ENCODE measurements at regions not wholly inside any gene's neighbourhood (a gene's known extent, or its start where the extent isn't known, plus 50 kb on each side); places are given as distances from the start of the nearest gene placed in this dataset.

DNA sequence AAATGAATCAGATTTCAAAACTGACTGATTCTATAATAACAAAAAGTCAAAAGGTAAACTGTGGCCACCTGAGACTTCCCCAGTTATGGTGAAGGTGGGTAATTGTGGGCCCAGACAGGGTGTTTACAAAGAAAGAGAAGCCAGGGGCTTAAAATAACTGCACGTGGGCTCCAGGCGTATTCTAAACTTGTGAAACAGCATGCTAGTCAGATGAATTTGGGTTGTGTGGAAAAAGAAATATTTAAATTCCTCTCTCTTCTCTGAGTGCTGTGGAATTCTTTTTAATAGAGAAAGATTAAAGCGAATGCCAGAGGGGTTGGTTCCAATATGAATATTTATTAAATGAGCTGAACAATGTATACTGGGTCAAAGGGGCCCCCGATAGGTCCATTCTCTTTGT is 166.3 kb upstream of the AFDN start:
- Histone ChIP-seq H3K4me3 (ENCODE audit: insufficient read depth, low read depth, low read length) (no peak overlapping the region), H2AFZ (replicated peaks; ENCODE audit: low read length, poor library complexity) (no peak overlapping the region), H2BK15ac (ENCODE audit: low read depth, low read length) (no peak overlapping the region), H3K79me1 (ENCODE audit: low read depth in 1 of 2, low read length in 2 of 2) (no peaks in the 10 kb centered on the region), H3K56ac (ENCODE audit: extremely low read depth, insufficient read depth, low read length) (no peak overlapping the region), H4K91ac (ENCODE audit: insufficient read depth, low read depth, low read length) (no peak overlapping the region), H4K20me1 (ENCODE audit: insufficient read depth, low read length) (no peaks in the 10 kb centered on the region), H3K27me3 (ENCODE audit: control insufficient read depth, insufficient read depth, low read length) (no peaks in the 10 kb centered on the region), H3K27ac (ENCODE audit: insufficient read depth, low read length) (no peak overlapping the region), H3K18ac (ENCODE audit: low read depth, low read length) (no peak overlapping the region), H3K4me1 (ENCODE audit: control insufficient read depth, insufficient read depth, low read length) (no peaks in the 10 kb centered on the region), H2AK5ac (ENCODE audit: low read depth, low read length) (no peak overlapping the region), H2AK9ac (replicated peaks; ENCODE audit: low read depth, low read length, poor library complexity) (no peak overlapping the region), H4K5ac (ENCODE audit: low read depth, low read length) (no peak overlapping the region), H3K4ac (ENCODE audit: low read depth, low read length) (no peak overlapping the region), H3K9me3 (ENCODE audit: control insufficient read depth, insufficient read depth, low read length) (peaks cover 50% of the 10 kb centered on the region), H2BK120ac (ENCODE audit: low read depth, low read length) (no peak overlapping the region), H3K14ac (replicated peaks; ENCODE audit: low read depth, low read length) (no peak overlapping the region), H2BK5ac (ENCODE audit: low read depth, low read length, poor library complexity, severe bottlenecking) (no peak overlapping the region), H3K9me1 (ENCODE audit: insufficient read depth, low read length) (no peaks in the 10 kb centered on the region), H3K36me3 (ENCODE audit: control insufficient read depth, insufficient read depth, low read length) (no peaks in the 10 kb centered on the region), H3K23ac (ENCODE audit: low read depth, low read length) (no peak overlapping the region), H2BK20ac (ENCODE audit: low read depth, low read length) (no peak overlapping the region), H3K4me2 (ENCODE audit: low read depth, low read length) (no peak overlapping the region), H4K8ac (ENCODE audit: low read depth in 2 of 2, low read length in 2 of 2) (no peak overlapping the region), H3K9ac (ENCODE audit: low read depth, low read length) (no peak overlapping the region)
- WGBS, 2 experiments (ENCODE audit: extremely low coverage in 2 of 2, insufficient read length in 1 of 2), result no CpG with 5 or more reads among the region's 4 CpGs
- dilution Hi-C loops (cut with HindIII; ENCODE audit: low sequenced_read_pairs, unreplicated experiment) (no loop called here), intact Hi-C loops (cut with micrococcal nuclease) (no loop called here), in situ Hi-C loops (cut with MboI; ENCODE audit: low sequenced_read_pairs) (no loop called here)
- ATAC-seq (ENCODE audit: low read depth), result no peak
- DNase-seq, result no peak
- TF ChIP-seq BHLHE40 (IDR thresholded peaks at IDR 0.05; ENCODE audit: low read depth, low read length), result no peak
- TF ChIP-seq POLR2A (IDR thresholded peaks at IDR 0.05; ENCODE audit: low read depth, low read length), result no peak
- no peak for TF ChIP-seq MAFK (IDR thresholded peaks at IDR 0.05; ENCODE audit: low read depth, low read length)
- TF ChIP-seq, protein P1, sequence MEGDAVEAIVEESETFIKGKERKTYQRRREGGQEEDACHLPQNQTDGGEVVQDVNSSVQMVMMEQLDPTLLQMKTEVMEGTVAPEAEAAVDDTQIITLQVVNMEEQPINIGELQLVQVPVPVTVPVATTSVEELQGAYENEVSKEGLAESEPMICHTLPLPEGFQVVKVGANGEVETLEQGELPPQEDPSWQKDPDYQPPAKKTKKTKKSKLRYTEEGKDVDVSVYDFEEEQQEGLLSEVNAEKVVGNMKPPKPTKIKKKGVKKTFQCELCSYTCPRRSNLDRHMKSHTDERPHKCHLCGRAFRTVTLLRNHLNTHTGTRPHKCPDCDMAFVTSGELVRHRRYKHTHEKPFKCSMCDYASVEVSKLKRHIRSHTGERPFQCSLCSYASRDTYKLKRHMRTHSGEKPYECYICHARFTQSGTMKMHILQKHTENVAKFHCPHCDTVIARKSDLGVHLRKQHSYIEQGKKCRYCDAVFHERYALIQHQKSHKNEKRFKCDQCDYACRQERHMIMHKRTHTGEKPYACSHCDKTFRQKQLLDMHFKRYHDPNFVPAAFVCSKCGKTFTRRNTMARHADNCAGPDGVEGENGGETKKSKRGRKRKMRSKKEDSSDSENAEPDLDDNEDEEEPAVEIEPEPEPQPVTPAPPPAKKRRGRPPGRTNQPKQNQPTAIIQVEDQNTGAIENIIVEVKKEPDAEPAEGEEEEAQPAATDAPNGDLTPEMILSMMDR (conservative IDR thresholded peaks at IDR 0.05; ENCODE audit: low read depth, low read length), result no peak
- TF ChIP-seq CEBPB (IDR thresholded peaks at IDR 0.05; ENCODE audit: low read depth, low read length), result no peak
- TF ChIP-seq NFE2L2 (IDR thresholded peaks at IDR 0.05; ENCODE audit: low read depth, low read length), result no peak
- TF ChIP-seq MXI1 (IDR thresholded peaks at IDR 0.05; ENCODE audit: borderline replicate concordance, low read depth, low read length), result no peak
- TF ChIP-seq RFX5 (IDR thresholded peaks at IDR 0.05; ENCODE audit: low read depth, low read length), result no peak
- TF ChIP-seq FOS (IDR thresholded peaks at IDR 0.05; ENCODE audit: low read depth, low read length), result no peak
- TF ChIP-seq RAD21 (IDR thresholded peaks at IDR 0.05; ENCODE audit: low read length), result no peak
- TF ChIP-seq, protein P2, sequence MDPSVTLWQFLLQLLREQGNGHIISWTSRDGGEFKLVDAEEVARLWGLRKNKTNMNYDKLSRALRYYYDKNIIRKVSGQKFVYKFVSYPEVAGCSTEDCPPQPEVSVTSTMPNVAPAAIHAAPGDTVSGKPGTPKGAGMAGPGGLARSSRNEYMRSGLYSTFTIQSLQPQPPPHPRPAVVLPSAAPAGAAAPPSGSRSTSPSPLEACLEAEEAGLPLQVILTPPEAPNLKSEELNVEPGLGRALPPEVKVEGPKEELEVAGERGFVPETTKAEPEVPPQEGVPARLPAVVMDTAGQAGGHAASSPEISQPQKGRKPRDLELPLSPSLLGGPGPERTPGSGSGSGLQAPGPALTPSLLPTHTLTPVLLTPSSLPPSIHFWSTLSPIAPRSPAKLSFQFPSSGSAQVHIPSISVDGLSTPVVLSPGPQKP (IDR thresholded peaks at IDR 0.05; ENCODE audit: borderline replicate concordance, low read depth, low read length), result no peak
- ChIA-PET CTCF (no interaction called here), POLR2A (ENCODE audit: unreplicated experiment) (no interaction called here)
- BruUV-seq (replicated peaks), result no TSS peak

All from IMR-90 (cell line).